Mammary epithelial cell (primary cell): ENCODE measurements at regions not wholly inside any gene's neighbourhood (a gene's known extent, or its start where the extent isn't known, plus 50 kb on each side); places are given as distances from the start of the nearest gene placed in this dataset.

Source experiments
- EZH2 ChIP-seq: IDR thresholded peaks from 2 replicates; pipeline ENCODE4 v1.6.1; 2012; ENCODE audit warnings: low read length, inconsistent platforms, borderline replicate concordance
- TF ChIP-seq, protein P1 (sequence below), 2 donors: IDR thresholded peaks in 1 of 2; conservative IDR thresholded peaks in 1 of 2; 2 replicates each; pipeline ENCODE4 v1.5.1; 2011 to 2012; ENCODE audit warnings: inconsistent platforms in 2 of 2, low read length in 2 of 2, mild to moderate bottlenecking in 2 of 2, control low read depth in 1 of 2, low read depth in 1 of 2; ENCODE audit not compliant: insufficient read depth in 1 of 2; ENCODE audit errors: extremely low read depth in 1 of 2

DNA sequence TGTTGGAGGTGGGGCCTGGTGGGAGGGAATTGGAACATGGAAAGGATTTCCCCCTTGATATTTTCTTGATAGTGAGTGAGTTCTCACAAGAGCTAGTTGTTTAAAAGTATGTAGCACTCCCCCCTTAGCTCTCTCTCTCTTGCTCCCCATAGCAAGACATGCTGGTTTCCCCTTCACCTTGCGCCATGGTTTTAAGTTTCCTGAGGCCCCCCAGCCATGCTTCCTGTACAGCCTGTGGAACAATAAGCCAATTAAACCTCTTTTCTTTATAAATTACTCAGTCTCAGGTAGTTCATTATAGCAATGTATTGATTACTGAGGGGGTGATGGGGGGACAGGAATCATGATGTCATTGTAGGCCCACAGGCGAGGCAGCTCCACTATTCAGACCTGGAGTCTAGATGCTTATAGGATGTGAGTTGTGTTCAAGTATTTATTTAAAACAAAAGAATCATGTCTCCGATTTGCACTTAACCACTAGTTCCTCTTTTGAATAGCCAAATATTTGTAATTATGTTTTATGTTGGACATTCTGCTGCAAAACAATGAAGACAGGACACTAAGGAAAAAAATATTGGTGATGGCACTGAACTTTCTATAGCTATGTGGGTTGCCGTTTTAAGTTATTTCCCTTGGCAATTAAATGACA, 156.6 kb downstream of the TMEM38B start:
- TF ChIP-seq, protein P1, sequence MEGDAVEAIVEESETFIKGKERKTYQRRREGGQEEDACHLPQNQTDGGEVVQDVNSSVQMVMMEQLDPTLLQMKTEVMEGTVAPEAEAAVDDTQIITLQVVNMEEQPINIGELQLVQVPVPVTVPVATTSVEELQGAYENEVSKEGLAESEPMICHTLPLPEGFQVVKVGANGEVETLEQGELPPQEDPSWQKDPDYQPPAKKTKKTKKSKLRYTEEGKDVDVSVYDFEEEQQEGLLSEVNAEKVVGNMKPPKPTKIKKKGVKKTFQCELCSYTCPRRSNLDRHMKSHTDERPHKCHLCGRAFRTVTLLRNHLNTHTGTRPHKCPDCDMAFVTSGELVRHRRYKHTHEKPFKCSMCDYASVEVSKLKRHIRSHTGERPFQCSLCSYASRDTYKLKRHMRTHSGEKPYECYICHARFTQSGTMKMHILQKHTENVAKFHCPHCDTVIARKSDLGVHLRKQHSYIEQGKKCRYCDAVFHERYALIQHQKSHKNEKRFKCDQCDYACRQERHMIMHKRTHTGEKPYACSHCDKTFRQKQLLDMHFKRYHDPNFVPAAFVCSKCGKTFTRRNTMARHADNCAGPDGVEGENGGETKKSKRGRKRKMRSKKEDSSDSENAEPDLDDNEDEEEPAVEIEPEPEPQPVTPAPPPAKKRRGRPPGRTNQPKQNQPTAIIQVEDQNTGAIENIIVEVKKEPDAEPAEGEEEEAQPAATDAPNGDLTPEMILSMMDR (conservative IDR thresholded peaks at IDR 0.05 in 1 of 2, IDR thresholded peaks at IDR 0.05 in 1 of 2; ENCODE audit: extremely low read depth in 1 of 2, insufficient read depth in 1 of 2, low read depth in 1 of 2, low read length in 2 of 2), result no peak
- no peak for TF ChIP-seq EZH2
